Activated T-cell treated with anti-CD3 and anti-CD28 coated beads for 48 hours (primary cell): ENCODE measurements at regions not wholly inside any gene's neighbourhood (a gene's known extent, or its start where the extent isn't known, plus 50 kb on each side); places are given as distances from the start of the nearest gene placed in this dataset.

Experiments
- DNase-seq: peaks from one replicate; pipeline ENCODE4 v3.0.0-alpha.2; 2020; ENCODE audit warnings: low read depth

DNA sequence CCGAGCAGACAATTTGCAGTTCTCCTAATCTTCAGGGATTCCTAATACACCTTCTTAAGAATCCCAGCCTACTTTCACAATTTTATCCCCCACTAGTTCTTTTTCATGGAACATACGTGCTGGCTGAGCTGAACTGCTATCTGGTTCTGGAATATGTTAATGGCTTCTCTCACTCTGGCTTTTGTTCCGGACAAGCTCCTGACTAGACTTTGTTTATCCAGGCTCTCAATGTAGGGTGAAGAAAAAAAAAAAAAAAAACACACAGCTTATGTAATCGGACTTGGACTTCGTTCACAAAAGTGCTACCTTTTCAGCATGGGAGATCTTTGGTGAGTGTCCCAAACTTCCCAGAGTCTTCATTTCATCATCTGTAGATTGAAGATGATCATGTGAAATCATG is 555.4 kb upstream of the CPEB2 start:
- DNase-seq: no peak

DNA sequence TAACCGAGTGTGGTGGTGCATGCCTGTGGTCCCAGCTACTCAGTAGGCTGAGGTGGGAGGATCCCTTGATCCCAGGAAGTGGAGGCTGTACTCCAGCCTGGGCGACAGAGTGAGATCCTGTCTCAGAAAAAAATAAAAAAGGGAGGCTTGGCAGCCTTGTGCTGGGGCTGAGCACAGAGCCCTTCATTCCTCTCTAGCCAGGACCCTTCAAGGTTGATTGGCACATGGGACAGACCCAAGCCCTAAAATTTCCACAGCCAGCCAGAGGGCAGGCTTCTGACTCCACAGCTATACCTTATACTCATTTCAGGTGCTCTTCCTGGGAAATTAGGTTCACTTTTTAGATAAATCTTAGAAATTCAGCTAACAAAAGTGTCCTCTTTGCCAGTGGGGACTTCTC is 553.0 kb upstream of the CPEB2 start:
- no peak for DNase-seq

- DNase-seq: no peak
These were observed 550.3 kb upstream of the CPEB2 start for GRCh38 chr4:14452001-14452400.

- no peak for DNase-seq
These were observed 549.5 kb upstream of the CPEB2 start for GRCh38 chr4:14452764-14453163.

DNA sequence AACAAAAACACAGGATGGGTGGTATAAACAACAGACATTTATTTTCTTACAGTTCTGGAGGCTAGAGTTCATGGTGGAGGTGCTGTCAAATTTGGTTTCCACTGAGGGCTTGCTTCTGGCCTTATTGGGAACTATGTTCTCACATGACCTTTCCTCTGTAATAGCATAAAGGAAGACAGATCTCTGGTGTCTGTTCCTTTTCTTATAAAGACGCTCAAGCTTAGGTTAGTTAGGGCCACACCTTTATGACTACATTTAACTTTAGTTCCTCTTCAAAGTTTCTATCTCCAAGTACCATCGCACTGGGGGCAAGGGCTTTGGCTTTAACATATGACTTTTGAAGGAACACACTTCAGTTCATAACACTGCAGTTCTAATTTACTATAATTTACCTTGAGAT is 543.8 kb upstream of the CPEB2 start:
- no peak for DNase-seq

- no peak for DNase-seq
These were observed 537.2 kb upstream of the CPEB2 start for GRCh38 chr4:14465057-14465456.

DNA sequence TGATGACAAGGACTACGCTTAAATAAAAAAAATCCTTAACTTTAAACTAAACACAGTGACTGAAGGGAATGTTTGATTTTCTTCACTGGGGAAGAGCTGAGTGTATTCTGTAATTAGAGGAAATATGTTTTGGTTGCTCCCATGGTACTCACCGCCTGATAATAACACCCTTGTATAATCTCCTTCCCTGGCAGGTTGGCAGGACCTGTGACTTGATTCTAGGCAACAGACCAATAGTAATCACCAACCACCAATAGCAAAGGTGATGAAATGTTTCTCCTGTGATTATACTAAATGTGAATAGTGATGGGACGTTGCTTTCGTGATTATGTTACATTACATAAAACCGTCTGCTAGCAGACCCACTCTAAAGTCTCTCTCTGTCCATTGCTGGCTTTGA is 536.8 kb upstream of the CPEB2 start:
- no peak for DNase-seq

- no peak for DNase-seq
These were observed 523.8 kb upstream of the CPEB2 start for GRCh38 chr4:14478504-14478903.

GRCh38 chr4:14496408-14496807 is 505.9 kb upstream of the CPEB2 start:
- no peak for DNase-seq

- DNase-seq: no peak
These were observed 505.3 kb upstream of the CPEB2 start for GRCh38 chr4:14496969-14497368.

GRCh38 chr4:14504162-14504561 is 498.1 kb upstream of the CPEB2 start:
- DNase-seq: no peak

DNA sequence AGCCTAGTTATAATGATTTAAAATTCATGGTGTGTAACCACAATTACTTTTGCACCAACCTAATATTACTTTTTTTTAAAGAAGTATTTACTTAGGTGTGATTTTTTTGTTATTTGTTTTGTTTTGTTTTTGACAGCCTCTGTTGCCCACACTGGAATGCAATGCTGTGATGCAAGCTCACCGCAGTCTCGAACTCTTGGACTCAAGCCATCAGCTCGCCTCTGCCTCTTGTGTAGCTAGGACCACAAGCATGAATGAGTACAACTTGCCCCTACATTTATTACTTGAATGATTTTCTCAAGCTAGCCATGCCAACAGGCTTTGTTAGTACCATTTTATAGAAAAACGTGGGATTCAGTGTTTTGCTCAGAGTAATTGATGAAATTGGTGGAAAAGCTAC is 488.8 kb upstream of the CPEB2 start:
- no peak for DNase-seq

GRCh38 chr4:14515556-14515955 is 486.7 kb upstream of the CPEB2 start:
- no peak for DNase-seq

DNA sequence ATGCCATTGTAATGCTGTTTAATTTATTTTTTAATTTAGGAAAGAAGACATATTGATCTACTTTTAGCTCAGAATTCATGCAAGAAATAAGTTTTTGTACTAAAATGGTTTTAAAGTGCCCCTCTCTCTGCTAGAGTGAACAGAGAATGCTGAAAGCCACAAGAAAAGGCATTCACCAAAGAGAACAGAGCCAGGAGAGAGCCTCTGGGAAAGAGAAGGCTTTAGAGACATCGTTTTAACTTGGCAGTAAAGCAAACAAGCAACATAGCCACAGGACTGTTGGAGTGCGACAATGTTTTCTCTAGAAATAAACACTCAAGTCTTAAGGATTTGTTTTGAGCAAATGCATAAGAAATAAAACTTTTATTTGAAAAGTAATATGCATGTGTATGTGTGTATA is 484.1 kb upstream of the CPEB2 start:
- no peak for DNase-seq

DNA sequence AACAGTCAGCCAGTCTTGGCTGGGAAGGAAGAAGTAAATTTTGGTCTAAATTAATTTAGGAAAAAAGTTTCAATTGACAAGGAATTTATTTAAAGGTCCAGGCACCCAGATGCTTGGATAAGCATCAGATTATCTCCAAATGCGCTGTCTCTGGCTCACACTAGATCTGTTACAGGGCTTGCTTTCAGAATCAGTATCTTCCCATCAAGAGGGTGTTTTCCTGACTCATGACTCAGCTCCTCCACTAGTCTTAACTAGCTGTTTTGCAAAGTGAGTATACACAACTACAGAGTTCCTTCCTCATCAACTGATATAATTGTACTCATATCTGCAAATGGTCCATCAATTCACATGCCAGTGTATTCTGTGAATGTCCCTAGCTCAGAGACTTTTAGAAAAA is 482.1 kb upstream of the CPEB2 start:
- DNase-seq: no peak

DNA sequence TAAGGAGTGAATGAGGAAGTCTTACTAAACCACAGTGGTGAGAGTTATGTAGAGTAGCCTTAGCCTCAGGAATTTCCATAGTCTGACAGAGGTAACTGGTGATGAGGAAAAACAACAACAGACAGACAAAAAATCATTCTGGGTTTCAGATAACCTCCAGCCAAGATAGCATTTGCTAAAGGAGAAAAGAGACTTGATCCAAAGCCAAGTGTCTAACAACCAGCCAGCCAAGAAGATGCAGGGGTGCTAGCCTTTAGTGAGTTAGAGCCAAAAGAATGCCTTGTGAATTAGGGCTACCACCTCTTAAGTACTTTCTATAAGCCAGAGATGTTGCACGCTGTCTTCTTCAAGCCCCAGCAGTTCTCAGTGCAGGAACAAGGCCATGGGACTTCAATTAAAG is 478.0 kb upstream of the CPEB2 start:
- no peak for DNase-seq

DNA sequence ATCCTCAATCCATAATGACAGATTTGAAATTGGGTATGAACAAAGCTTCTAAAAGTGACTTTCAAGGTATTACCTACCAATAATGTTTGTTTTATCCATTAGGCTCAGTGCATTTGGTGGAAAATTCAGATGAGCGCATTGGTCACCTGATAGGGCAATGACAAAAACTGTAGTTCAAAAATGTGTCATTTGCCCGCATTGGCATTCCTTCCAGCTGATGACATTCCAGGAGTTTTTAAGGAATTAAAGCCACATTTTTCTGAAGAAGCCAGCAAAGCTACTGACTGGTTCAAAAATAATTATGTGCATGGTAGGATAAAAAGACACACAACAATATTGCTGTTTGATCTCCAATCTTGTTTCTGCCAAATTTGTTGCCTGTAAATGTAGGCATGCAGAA is 473.4 kb upstream of the CPEB2 start:
- no peak for DNase-seq

DNA sequence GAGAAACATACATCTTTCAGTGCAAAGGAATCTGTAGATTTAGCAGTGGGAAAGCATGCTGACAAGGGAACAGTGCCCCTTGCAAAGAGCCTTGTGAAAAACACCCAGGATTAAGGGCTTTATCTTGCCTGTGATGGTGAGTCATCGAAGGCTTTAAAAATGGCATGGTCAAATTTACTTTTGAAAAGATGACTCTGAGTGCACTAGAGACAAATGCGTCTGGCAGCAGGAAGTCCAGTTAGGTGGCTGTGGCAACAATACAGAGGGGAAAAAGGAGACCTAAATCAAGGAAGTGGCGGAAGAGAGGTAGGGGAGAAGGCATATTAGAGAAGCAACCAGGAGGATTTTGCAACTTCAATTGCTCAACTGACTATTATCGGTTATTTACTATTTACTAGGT is 472.6 kb upstream of the CPEB2 start:
- DNase-seq: no peak

DNA sequence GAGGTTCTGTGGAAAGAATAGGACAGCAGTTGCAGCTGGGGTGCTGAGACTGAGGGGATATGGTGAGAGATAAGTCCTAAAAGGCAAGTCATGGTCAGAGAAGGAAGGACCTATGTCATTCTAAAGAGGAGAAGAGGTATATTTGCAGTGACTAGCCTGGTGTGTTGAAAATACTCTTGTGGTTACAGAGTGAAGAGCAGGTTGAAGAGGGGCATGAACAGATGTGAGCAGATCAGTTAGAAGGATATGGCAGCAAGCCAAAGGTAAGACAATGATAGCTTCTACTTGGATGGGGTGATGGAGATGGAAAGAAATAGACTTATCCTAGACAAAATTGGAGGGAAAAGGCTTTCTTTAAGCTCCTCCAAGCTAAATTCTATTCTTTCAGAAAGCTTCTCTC is 469.8 kb upstream of the CPEB2 start:
- no peak for DNase-seq

DNA sequence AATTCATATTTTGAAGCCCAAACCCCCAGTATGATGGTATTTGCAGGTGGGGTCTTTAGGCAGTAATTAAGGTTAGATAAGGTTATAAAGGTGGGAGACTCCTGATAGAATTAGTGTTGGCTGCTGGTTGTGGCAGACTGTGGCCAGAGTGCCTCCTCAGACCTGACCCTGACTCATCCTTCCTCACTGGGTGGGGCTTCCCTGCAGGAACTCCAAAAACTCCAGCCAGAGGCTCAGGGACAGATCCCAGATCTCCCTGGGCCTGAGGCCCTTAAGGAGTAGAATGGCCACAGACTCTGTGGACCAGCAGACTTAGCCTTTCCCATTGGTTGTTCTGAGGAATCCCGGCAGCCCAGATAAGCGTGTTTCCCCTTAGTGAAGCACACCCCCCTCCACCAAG is 463.0 kb upstream of the CPEB2 start:
- no peak for DNase-seq

- no peak for DNase-seq
These were observed 457.1 kb upstream of the CPEB2 start for GRCh38 chr4:14545163-14545562.

DNA sequence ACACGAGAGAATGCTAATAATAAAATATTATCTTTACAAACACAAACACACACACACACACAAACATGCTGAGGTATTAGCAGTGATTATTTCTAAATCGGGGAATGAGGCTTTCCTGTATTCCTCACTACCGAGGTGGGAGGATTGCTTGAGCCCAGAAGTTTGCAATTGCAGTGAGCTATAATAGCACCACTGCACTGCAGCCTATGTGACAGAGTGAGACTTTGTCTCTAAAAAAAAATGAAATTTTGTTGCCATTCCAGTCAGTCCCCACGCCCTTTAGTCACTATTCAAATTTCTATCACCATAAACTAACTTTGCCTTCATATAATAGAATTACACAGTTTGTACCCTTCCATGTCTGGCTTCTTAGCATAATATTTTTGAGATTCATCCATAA is 456.5 kb upstream of the CPEB2 start:
- DNase-seq: no peak

DNA sequence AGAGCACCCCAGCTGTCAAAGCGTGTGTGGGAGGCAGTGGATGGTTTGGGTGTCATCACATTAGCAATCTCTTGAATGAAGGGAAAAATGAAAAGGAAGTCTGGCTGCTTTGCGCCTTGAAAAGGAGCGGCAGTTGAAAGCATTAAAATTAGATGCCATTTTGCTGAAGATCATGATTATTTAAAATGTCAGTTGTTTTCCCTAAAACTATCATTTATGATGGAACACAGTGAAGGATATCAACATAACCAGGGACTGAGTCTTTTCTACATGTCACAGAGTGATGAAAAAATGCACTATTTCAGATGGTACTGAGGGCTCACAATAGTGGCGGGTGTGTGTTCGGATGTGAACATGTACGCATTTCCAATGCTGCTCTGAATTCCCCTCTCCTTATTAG is 450.2 kb upstream of the CPEB2 start:
- DNase-seq: no peak

DNA sequence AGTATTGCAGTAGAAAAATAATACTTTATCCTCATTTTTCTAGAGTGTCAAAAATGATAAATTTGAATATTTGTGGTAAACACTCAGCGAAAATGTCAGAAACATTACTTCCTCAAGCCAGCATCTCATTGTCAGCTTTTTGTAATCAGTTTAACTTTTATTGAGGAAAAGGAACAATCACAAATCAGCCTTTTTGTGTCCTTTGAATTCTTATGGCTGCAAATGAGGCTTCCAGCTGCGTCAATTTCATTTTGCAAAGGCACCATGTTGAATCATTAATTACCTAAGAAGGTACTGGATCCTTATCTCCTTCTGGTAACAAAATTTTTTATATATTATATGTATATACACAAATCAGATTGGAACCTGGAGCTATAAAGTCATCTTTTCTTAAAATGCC is 442.6 kb upstream of the CPEB2 start:
- DNase-seq: no peak

DNA sequence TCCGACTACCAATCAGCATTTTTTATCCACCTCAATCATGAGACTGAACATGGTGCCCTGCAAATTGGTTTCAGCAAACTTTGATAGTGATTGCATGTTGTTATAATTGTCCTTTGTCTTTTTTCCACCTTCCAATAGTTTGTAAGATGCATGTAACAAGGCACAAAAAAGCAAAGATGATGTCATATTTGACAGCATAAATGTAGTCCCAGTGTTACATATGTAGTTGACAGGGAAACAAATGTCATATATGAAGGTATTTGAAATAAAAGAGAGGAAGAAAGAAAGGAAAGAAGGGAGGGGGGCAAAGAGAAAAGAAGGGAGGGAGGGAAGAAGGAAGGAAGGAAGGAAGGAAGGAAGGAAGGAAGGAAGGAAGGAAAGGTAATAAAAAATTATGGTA is 441.7 kb upstream of the CPEB2 start:
- DNase-seq: no peak
